GM12874 (cell line): ENCODE measurements at regions not wholly inside any gene's neighbourhood (a gene's known extent, or its start where the extent isn't known, plus 50 kb on each side); places are given as distances from the start of the nearest gene placed in this dataset.

Source experiments
- TF ChIP-seq, protein P1 (sequence below): IDR thresholded peaks from 2 replicates; pipeline ENCODE4 v1.5.1; 2011; ENCODE audit warnings: low read depth, mild to moderate bottlenecking, control low read depth, low read length, moderate library complexity; ENCODE audit not compliant: insufficient read depth

DNA sequence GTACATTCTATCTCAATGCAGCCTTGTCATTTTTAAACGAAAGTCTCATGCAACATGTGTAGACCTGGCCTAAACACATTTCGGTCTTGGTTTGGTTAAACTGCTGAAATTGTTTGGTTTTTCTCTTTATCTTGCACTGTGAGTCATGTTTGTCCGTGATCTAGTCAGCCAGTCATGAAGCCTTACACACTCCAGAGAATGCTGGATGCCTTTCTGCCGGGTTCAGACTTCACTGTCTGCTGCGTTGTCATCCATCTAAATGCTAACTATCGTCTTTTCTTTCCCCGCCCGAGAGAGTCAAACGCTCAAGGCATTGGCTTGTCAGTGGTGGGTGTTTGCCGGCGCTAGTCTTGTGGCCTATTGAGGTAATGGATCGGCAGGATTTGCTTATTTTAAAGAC, 1194.6 kb upstream of the WWC1 start:
- TF ChIP-seq, protein P1, sequence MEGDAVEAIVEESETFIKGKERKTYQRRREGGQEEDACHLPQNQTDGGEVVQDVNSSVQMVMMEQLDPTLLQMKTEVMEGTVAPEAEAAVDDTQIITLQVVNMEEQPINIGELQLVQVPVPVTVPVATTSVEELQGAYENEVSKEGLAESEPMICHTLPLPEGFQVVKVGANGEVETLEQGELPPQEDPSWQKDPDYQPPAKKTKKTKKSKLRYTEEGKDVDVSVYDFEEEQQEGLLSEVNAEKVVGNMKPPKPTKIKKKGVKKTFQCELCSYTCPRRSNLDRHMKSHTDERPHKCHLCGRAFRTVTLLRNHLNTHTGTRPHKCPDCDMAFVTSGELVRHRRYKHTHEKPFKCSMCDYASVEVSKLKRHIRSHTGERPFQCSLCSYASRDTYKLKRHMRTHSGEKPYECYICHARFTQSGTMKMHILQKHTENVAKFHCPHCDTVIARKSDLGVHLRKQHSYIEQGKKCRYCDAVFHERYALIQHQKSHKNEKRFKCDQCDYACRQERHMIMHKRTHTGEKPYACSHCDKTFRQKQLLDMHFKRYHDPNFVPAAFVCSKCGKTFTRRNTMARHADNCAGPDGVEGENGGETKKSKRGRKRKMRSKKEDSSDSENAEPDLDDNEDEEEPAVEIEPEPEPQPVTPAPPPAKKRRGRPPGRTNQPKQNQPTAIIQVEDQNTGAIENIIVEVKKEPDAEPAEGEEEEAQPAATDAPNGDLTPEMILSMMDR, result no peak

- TF ChIP-seq, protein P1, result no peak
Observed at GRCh38 chr5:167104351-167104750, 1187.1 kb upstream of the WWC1 start.

DNA sequence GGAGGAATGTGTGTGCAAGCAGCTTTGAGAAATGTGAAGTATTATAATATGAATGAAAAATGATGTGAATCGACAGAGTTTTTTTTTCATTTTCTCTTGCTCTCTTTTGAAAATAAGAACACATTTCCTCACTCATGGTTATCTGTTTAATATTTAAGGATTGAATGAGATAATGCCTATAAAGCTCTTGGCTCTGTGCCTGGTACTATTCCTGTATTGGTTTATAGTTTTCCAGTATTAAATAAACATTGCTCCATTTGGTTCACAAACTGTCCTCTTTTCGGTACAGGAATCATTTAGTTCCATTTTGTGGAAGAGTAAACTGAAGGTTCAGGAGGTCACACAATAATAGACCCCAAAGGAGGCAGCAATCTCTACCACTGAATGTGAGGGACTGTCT, 1185.5 kb upstream of the WWC1 start:
- TF ChIP-seq, protein P1, result no peak

- TF ChIP-seq, protein P1, result no peak
Observed at GRCh38 chr5:167107684-167108083, 1183.8 kb upstream of the WWC1 start.

DNA sequence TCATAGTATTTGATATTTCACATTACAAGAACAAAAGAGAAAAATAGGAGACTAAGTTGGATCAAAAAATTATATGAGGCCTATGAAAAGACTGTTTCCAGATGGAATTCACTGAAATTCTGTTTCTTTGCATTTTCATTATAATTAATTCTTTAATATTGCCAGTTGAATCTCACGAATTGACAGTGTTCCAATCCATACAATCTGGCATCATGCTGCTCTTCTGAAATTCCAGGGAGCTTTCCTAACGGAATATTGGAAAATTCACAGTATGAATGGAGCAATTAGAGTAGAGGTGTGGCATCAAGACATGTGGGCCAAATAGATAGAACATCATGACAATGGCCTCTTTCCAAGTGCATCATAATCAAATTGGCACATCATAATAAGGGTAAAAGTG, 1178.9 kb upstream of the WWC1 start:
- TF ChIP-seq, protein P1, result no peak

GRCh38 chr5:167122267-167122666, 1169.2 kb upstream of the WWC1 start:
- TF ChIP-seq, protein P1, result no peak

DNA sequence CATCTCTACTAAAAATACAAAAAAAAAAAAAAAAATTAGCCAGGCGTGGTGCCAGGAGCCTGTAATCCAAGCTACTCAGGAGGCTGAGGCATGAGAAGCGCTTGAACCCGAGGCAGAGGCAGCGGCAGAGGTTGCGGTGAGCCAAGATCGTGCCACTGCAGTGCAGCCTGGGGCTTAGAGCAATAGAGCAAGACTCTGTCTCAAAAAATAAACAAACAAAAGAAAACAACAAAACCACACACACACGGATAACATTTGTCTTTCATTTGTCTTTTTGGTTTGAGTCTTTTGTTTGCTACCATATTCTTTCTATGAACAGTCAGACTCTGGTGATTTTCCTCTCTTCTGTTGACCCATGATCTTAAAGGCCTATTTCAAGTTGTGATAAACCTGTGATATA, 1168.3 kb upstream of the WWC1 start:
- TF ChIP-seq, protein P1, result no peak

DNA sequence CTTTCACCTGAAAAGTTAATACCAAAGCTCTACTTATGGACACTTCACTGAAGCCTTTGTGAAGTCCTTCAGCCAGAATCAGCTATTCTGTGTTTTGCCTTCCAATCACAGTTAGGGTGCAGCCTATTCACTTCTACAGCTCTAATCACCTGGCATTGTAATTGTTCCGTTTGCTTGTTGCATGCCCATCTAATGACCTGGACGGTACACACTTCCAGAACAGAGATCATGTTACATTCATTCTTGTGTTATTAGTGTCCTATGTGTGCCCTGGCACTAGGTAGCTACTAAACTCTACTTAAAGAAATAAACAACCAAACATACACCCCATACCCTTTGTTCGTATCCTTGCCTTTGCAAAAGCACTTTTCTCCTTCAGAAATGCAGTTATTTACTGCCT, 1162.9 kb upstream of the WWC1 start:
- TF ChIP-seq, protein P1, result no peak
